ENCODE measurements at regions not wholly inside any gene's neighbourhood (a gene's known extent, or its start where the extent isn't known, plus 50 kb on each side); places are given as distances from the start of the nearest gene placed in this dataset.

DNA sequence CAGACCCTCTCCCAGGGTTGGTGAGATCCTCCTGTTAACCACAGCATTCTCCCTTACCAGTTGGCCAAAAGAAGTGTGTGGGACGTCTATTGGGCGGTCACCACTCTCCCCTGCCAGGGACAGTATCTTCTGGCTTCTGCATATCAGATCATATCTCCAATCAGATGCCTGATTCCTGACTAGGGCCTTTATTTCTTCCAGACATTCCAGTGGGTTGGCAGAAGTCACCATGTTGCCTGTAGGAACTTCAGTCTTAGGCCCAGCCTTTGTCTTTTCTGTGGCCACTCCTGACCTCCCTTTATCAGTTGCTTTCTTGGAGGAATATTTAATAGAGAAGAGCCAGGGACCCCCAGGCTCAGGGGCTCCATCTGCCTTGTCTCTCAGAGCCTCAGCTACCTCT is 130.4 kb upstream of the F3 start:
- TF ChIP-seq, protein P1, sequence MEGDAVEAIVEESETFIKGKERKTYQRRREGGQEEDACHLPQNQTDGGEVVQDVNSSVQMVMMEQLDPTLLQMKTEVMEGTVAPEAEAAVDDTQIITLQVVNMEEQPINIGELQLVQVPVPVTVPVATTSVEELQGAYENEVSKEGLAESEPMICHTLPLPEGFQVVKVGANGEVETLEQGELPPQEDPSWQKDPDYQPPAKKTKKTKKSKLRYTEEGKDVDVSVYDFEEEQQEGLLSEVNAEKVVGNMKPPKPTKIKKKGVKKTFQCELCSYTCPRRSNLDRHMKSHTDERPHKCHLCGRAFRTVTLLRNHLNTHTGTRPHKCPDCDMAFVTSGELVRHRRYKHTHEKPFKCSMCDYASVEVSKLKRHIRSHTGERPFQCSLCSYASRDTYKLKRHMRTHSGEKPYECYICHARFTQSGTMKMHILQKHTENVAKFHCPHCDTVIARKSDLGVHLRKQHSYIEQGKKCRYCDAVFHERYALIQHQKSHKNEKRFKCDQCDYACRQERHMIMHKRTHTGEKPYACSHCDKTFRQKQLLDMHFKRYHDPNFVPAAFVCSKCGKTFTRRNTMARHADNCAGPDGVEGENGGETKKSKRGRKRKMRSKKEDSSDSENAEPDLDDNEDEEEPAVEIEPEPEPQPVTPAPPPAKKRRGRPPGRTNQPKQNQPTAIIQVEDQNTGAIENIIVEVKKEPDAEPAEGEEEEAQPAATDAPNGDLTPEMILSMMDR (IDR thresholded peaks at IDR 0.05), result no peak
- no peak for TF ChIP-seq POLR2A (IDR thresholded peaks at IDR 0.05)
